ENCODE measurements at regions not wholly inside any gene's neighbourhood (a gene's known extent, or its start where the extent isn't known, plus 50 kb on each side); places are given as distances from the start of the nearest gene placed in this dataset.

GRCh38 chrX:4800756-4801155 is 1087.3 kb upstream of the PRKX start:
- H3K27ac ChIP-seq (ENCODE audit: low read depth, low read length), result no peak overlapping the region
- H3K27me3 ChIP-seq (ENCODE audit: control insufficient read depth in 1 of 2, insufficient read depth in 2 of 2, low read length in 2 of 2), result no peaks in the 10 kb centered on the region
- H3K4me3 ChIP-seq (ENCODE audit: low read depth in 1 of 2, low read length in 2 of 2), result no peak overlapping the region
- H3K9ac ChIP-seq (ENCODE audit: low read length), result no peak overlapping the region
- no peaks in the 10 kb centered on the region for H3K9me3 ChIP-seq (ENCODE audit: low read length)
- no peaks in the 10 kb centered on the region for H3K4me1 ChIP-seq (ENCODE audit: insufficient read depth, low read length)
- H3K36me3 ChIP-seq (ENCODE audit: insufficient read depth, low read length), result no peaks in the 10 kb centered on the region

DNA sequence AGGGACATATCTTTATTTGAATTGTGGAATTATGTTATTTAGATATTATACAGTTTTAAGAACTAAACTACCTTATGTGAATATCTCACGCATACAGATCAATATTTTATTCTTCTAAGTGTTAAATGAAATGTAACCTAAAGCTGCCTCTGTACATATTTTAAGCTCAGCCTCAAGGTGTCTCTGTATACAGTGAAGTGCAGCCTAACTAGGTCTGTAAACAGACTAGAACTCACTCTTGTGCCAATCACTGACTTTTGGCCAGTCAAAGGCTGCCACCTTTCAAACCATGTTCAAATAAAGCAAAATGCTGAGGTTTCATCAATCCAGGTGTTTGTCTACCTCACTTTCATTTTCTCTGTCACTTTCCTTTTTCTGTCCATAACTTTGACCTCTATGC is 1074.5 kb upstream of the PRKX start:
- no peaks in the 10 kb centered on the region for H3K4me1 ChIP-seq (ENCODE audit: insufficient read depth, low read length)
- no peak overlapping the region for H3K4me3 ChIP-seq (ENCODE audit: low read depth in 1 of 2, low read length in 2 of 2)
- H3K9ac ChIP-seq (ENCODE audit: low read length), result no peak overlapping the region
- no peaks in the 10 kb centered on the region for H3K36me3 ChIP-seq (ENCODE audit: insufficient read depth, low read length)
- H3K9me3 ChIP-seq (ENCODE audit: low read length), result no peaks in the 10 kb centered on the region
- H3K27ac ChIP-seq (ENCODE audit: low read depth, low read length), result no peak overlapping the region
- H3K27me3 ChIP-seq (ENCODE audit: control insufficient read depth in 1 of 2, insufficient read depth in 2 of 2, low read length in 2 of 2), result no peaks in the 10 kb centered on the region

DNA sequence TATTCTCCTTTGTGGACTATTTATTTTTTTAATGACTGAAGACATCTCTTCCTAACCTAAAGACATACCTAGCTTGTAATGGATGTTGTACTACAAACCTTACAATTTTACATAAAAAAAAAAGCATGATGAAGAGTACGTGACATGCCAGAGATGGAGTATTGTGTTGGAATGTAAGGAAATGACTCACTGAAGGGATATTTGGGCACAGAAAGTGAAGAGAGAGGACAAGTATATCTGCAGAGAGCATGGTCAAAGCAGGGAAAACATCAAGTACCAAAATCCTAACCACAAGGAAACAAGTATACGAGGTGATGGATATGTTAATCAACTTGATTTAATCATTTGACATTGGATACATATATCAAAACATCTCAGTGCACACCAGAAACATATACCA is 1051.4 kb upstream of the PRKX start:
- Histone ChIP-seq H3K4me1 (ENCODE audit: insufficient read depth, low read length) (no peaks in the 10 kb centered on the region), H3K9ac (ENCODE audit: low read length) (no peak overlapping the region), H3K9me3 (ENCODE audit: low read length) (no peaks in the 10 kb centered on the region), H3K27ac (ENCODE audit: low read depth, low read length) (no peak overlapping the region), H3K36me3 (ENCODE audit: insufficient read depth, low read length) (no peaks in the 10 kb centered on the region), H3K4me3 (ENCODE audit: low read depth in 1 of 2, low read length in 2 of 2) (no peak overlapping the region), H3K27me3 (ENCODE audit: control insufficient read depth in 1 of 2, insufficient read depth in 2 of 2, low read length in 2 of 2) (no peaks in the 10 kb centered on the region)

GRCh38 chrX:4762196-4762595 is 1048.7 kb upstream of the PRKX start:
- H3K9ac ChIP-seq (ENCODE audit: low read length), result no peak overlapping the region
- no peak overlapping the region for H3K4me3 ChIP-seq (ENCODE audit: low read depth in 1 of 2, low read length in 2 of 2)
- H3K36me3 ChIP-seq (ENCODE audit: insufficient read depth, low read length), result no peaks in the 10 kb centered on the region
- no peaks in the 10 kb centered on the region for H3K27me3 ChIP-seq (ENCODE audit: control insufficient read depth in 1 of 2, insufficient read depth in 2 of 2, low read length in 2 of 2)
- H3K27ac ChIP-seq (ENCODE audit: low read depth, low read length), result no peak overlapping the region
- no peaks in the 10 kb centered on the region for H3K4me1 ChIP-seq (ENCODE audit: insufficient read depth, low read length)
- no peaks in the 10 kb centered on the region for H3K9me3 ChIP-seq (ENCODE audit: low read length)

GRCh38 chrX:4754878-4755604 is 1041.6 kb upstream of the PRKX start:
- Histone ChIP-seq H3K4me3 (ENCODE audit: low read depth in 1 of 2, low read length in 2 of 2) (no peak overlapping the region), H3K27ac (ENCODE audit: low read depth, low read length) (no peak overlapping the region), H3K36me3 (ENCODE audit: insufficient read depth, low read length) (no peaks in the 10 kb centered on the region), H3K9ac (ENCODE audit: low read length) (no peak overlapping the region), H3K27me3 (ENCODE audit: control insufficient read depth in 1 of 2, insufficient read depth in 2 of 2, low read length in 2 of 2) (no peaks in the 10 kb centered on the region), H3K9me3 (ENCODE audit: low read length) (no peaks in the 10 kb centered on the region), H3K4me1 (ENCODE audit: insufficient read depth, low read length) (no peaks in the 10 kb centered on the region)

GRCh38 chrX:4741024-4741423 is 1027.6 kb upstream of the PRKX start:
- H3K4me1 ChIP-seq (ENCODE audit: insufficient read depth, low read length), result no peaks in the 10 kb centered on the region
- no peaks in the 10 kb centered on the region for H3K36me3 ChIP-seq (ENCODE audit: insufficient read depth, low read length)
- no peaks in the 10 kb centered on the region for H3K27me3 ChIP-seq (ENCODE audit: control insufficient read depth in 1 of 2, insufficient read depth in 2 of 2, low read length in 2 of 2)
- no peak overlapping the region for H3K4me3 ChIP-seq (ENCODE audit: low read depth in 1 of 2, low read length in 2 of 2)
- H3K9me3 ChIP-seq (ENCODE audit: low read length), result no peaks in the 10 kb centered on the region
- H3K9ac ChIP-seq (ENCODE audit: low read length), result no peak overlapping the region
- H3K27ac ChIP-seq (ENCODE audit: low read depth, low read length), result no peak overlapping the region

DNA sequence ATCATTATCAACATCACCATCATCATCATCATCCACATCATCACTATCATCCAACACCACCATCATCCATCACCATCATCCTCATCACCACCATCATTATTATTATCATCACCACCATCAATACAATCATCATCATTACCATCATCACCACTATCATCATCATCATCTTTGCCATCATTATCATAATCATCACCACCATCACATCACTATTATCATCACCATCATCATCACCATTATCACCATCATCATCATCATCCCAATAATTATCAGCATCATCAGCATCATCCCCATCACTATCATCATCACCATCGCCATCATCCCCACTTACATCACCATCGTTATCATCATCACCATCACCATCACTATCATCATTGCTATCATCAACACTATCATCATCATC is 1021.9 kb upstream of the PRKX start:
- no peak overlapping the region for H3K27ac ChIP-seq (ENCODE audit: low read depth, low read length)
- no peaks in the 10 kb centered on the region for H3K9me3 ChIP-seq (ENCODE audit: low read length)
- H3K4me1 ChIP-seq (ENCODE audit: insufficient read depth, low read length), result no peaks in the 10 kb centered on the region
- H3K9ac ChIP-seq (ENCODE audit: low read length), result no peak overlapping the region
- no peak overlapping the region for H3K4me3 ChIP-seq (ENCODE audit: low read depth in 1 of 2, low read length in 2 of 2)
- H3K36me3 ChIP-seq (ENCODE audit: insufficient read depth, low read length), result no peaks in the 10 kb centered on the region
- no peaks in the 10 kb centered on the region for H3K27me3 ChIP-seq (ENCODE audit: control insufficient read depth in 1 of 2, insufficient read depth in 2 of 2, low read length in 2 of 2)

- H3K4me3 ChIP-seq (ENCODE audit: low read depth in 1 of 2, low read length in 2 of 2), result no peak overlapping the region
- H3K9ac ChIP-seq (ENCODE audit: low read length), result no peak overlapping the region
- H3K36me3 ChIP-seq (ENCODE audit: insufficient read depth, low read length), result no peaks in the 10 kb centered on the region
- no peaks in the 10 kb centered on the region for H3K4me1 ChIP-seq (ENCODE audit: insufficient read depth, low read length)
- no peak overlapping the region for H3K27ac ChIP-seq (ENCODE audit: low read depth, low read length)
- H3K27me3 ChIP-seq (ENCODE audit: control insufficient read depth in 1 of 2, insufficient read depth in 2 of 2, low read length in 2 of 2), result no peaks in the 10 kb centered on the region
- no peaks in the 10 kb centered on the region for H3K9me3 ChIP-seq (ENCODE audit: low read length)
Observed at GRCh38 chrX:4710618-4711433, 997.4 kb upstream of the PRKX start.

- Histone ChIP-seq H3K4me3 (ENCODE audit: low read depth in 1 of 2, low read length in 2 of 2) (no peak overlapping the region), H3K9me3 (ENCODE audit: low read length) (no peaks in the 10 kb centered on the region), H3K27ac (ENCODE audit: low read depth, low read length) (no peak overlapping the region), H3K36me3 (ENCODE audit: insufficient read depth, low read length) (no peaks in the 10 kb centered on the region), H3K4me1 (ENCODE audit: insufficient read depth, low read length) (no peaks in the 10 kb centered on the region), H3K27me3 (ENCODE audit: control insufficient read depth in 1 of 2, insufficient read depth in 2 of 2, low read length in 2 of 2) (no peaks in the 10 kb centered on the region), H3K9ac (ENCODE audit: low read length) (no peak overlapping the region)
Observed at GRCh38 chrX:4708970-4709760, 995.7 kb upstream of the PRKX start.

GRCh38 chrX:4706961-4707360 is 993.5 kb upstream of the PRKX start:
- Histone ChIP-seq H3K27ac (ENCODE audit: low read depth, low read length) (no peak overlapping the region), H3K9ac (ENCODE audit: low read length) (no peak overlapping the region), H3K27me3 (ENCODE audit: control insufficient read depth in 1 of 2, insufficient read depth in 2 of 2, low read length in 2 of 2) (no peaks in the 10 kb centered on the region), H3K9me3 (ENCODE audit: low read length) (no peaks in the 10 kb centered on the region), H3K4me3 (ENCODE audit: low read depth in 1 of 2, low read length in 2 of 2) (no peak overlapping the region), H3K36me3 (ENCODE audit: insufficient read depth, low read length) (no peaks in the 10 kb centered on the region), H3K4me1 (ENCODE audit: insufficient read depth, low read length) (no peaks in the 10 kb centered on the region)

- Histone ChIP-seq H3K9me3 (ENCODE audit: low read length) (no peaks in the 10 kb centered on the region), H3K27me3 (ENCODE audit: control insufficient read depth in 1 of 2, insufficient read depth in 2 of 2, low read length in 2 of 2) (no peaks in the 10 kb centered on the region), H3K4me1 (ENCODE audit: insufficient read depth, low read length) (no peaks in the 10 kb centered on the region), H3K4me3 (ENCODE audit: low read depth in 1 of 2, low read length in 2 of 2) (no peak overlapping the region), H3K36me3 (ENCODE audit: insufficient read depth, low read length) (no peaks in the 10 kb centered on the region), H3K27ac (ENCODE audit: low read depth, low read length) (no peak overlapping the region), H3K9ac (ENCODE audit: low read length) (no peak overlapping the region)
Observed at GRCh38 chrX:4690521-4690920, 977.1 kb upstream of the PRKX start.
